ENCODE measurements at regions not wholly inside any gene's neighbourhood (a gene's known extent, or its start where the extent isn't known, plus 50 kb on each side); places are given as distances from the start of the nearest gene placed in this dataset.

DNA sequence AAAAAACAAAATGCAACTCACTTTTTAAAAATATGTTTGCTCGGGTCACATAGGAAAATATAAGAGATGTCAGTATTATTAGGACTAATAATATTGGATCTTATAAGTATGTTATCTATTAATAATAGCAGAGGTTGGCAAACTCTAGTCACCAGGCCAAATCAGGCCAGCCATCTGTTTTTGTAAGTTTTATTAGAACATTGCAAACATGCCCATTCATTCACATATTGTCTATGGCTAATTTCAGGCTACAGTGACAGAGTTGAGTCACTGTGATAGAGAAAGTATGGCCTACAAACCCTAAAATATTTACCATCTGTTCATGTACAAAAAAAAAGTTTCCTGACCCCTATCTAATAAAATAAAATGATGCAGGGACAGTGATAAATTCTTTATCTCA, 97.7 kb upstream of the CDH6 start:
- H3K27me3 ChIP-seq (ENCODE audit: low read length) = no peaks in the 10 kb centered on the region
- no peaks in the 10 kb centered on the region for H3K9me2 ChIP-seq (replicated peaks; ENCODE audit: insufficient read depth, low read length)
- no peaks in the 10 kb centered on the region for H3K9me3 ChIP-seq (ENCODE audit: low read length)
- no peak overlapping the region for H3K27ac ChIP-seq (ENCODE audit: low read length)
- no peak overlapping the region for H3K4me2 ChIP-seq (ENCODE audit: low read depth, low read length, poor library complexity, severe bottlenecking)
- no peak overlapping the region for H2AFZ ChIP-seq (ENCODE audit: low read length)
- H3K79me2 ChIP-seq (ENCODE audit: low read length) = no peaks in the 10 kb centered on the region
- no peak for DNase-seq
- no peak overlapping the region for H3K4me3 ChIP-seq (ENCODE audit: low read length)
- H3K4me1 ChIP-seq (ENCODE audit: low read length) = no peaks in the 10 kb centered on the region
- no peak overlapping the region for H3K9ac ChIP-seq (ENCODE audit: low read length)
- H3K36me3 ChIP-seq (ENCODE audit: insufficient read depth, low read length) = no peaks in the 10 kb centered on the region
- H4K20me1 ChIP-seq (ENCODE audit: insufficient read depth, low read depth, low read length) = no peaks in the 10 kb centered on the region

GRCh38 chr5:31091501-31091900, 102.0 kb upstream of the CDH6 start:
- Histone ChIP-seq H3K27ac (ENCODE audit: low read length) (no peak overlapping the region), H3K4me1 (ENCODE audit: low read length) (no peaks in the 10 kb centered on the region), H3K4me2 (ENCODE audit: low read depth, low read length, poor library complexity, severe bottlenecking) (no peak overlapping the region), H4K20me1 (ENCODE audit: insufficient read depth, low read depth, low read length) (no peaks in the 10 kb centered on the region), H3K9me2 (replicated peaks; ENCODE audit: insufficient read depth, low read length) (no peaks in the 10 kb centered on the region), H2AFZ (ENCODE audit: low read length) (no peak overlapping the region), H3K4me3 (ENCODE audit: low read length) (no peak overlapping the region), H3K79me2 (ENCODE audit: low read length) (no peaks in the 10 kb centered on the region), H3K9ac (ENCODE audit: low read length) (no peak overlapping the region), H3K27me3 (ENCODE audit: low read length) (no peaks in the 10 kb centered on the region), H3K36me3 (ENCODE audit: insufficient read depth, low read length) (no peaks in the 10 kb centered on the region), H3K9me3 (ENCODE audit: low read length) (no peaks in the 10 kb centered on the region)
- DNase-seq = no peak

DNA sequence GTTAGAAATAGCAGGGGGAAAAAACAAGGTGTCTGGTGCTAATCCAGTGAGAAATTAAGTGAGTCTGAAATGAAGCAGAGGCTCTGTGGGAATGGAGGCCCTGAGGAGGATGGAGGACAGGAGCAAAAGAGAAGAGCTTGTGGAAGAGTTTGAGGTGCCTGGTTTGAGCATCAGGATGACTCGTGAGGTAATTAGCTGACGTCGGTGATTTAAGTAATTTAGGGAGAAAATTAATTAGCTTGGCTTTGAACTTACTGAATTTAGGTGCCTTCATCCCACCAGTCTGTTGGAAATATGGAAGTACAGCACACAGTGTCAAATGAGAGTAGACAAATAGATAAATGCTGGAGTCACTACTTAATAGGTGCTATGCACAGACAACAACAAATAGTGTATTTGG, 103.0 kb upstream of the CDH6 start:
- no peaks in the 10 kb centered on the region for H3K36me3 ChIP-seq (ENCODE audit: insufficient read depth, low read length)
- H3K4me2 ChIP-seq (ENCODE audit: low read depth, low read length, poor library complexity, severe bottlenecking) = no peak overlapping the region
- H4K20me1 ChIP-seq (ENCODE audit: insufficient read depth, low read depth, low read length) = no peaks in the 10 kb centered on the region
- no peaks in the 10 kb centered on the region for H3K4me1 ChIP-seq (ENCODE audit: low read length)
- H3K9me3 ChIP-seq (ENCODE audit: low read length) = no peaks in the 10 kb centered on the region
- no peaks in the 10 kb centered on the region for H3K27me3 ChIP-seq (ENCODE audit: low read length)
- H2AFZ ChIP-seq (ENCODE audit: low read length) = no peak overlapping the region
- no peak for DNase-seq
- no peak overlapping the region for H3K9ac ChIP-seq (ENCODE audit: low read length)
- no peaks in the 10 kb centered on the region for H3K79me2 ChIP-seq (ENCODE audit: low read length)
- H3K27ac ChIP-seq (ENCODE audit: low read length) = no peak overlapping the region
- no peak overlapping the region for H3K4me3 ChIP-seq (ENCODE audit: low read length)
- no peaks in the 10 kb centered on the region for H3K9me2 ChIP-seq (replicated peaks; ENCODE audit: insufficient read depth, low read length)

DNA sequence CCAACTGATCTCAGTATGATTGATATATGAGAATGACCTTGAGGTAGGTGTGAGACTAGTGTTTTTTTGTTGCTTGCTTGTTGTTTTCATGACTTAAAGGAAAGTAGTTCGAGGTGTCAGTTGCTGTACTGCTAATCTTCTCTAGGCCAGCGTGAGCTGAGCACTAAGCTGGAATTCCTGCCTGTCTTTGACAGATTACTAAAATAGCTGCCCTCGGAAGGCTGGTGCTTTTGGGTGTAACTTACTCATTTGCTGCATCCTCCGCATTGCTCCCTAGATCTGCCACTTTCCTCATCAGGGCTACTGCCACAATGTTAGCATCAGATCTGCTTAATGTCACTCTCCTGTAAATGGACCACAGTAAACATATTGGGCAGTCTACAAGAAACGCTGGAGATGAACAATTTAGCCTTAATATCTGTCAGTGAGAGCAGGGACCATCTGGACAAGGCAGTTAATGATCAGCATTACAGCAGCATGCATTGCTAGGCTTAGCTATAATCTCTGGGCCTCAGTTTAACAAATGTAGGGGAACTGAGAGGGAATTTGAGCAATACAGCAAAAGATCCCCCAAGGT, 106.6 kb upstream of the CDH6 start:
- no peak for DNase-seq
- H4K20me1 ChIP-seq (ENCODE audit: insufficient read depth, low read depth, low read length) = no peaks in the 10 kb centered on the region
- H3K9me2 ChIP-seq (replicated peaks; ENCODE audit: insufficient read depth, low read length) = no peaks in the 10 kb centered on the region
- H3K79me2 ChIP-seq (ENCODE audit: low read length) = no peaks in the 10 kb centered on the region
- no peak overlapping the region for H3K4me3 ChIP-seq (ENCODE audit: low read length)
- no peaks in the 10 kb centered on the region for H3K4me1 ChIP-seq (ENCODE audit: low read length)
- H3K27me3 ChIP-seq (ENCODE audit: low read length) = no peaks in the 10 kb centered on the region
- no peak overlapping the region for H3K27ac ChIP-seq (ENCODE audit: low read length)
- H3K9me3 ChIP-seq (ENCODE audit: low read length) = no peaks in the 10 kb centered on the region
- H3K9ac ChIP-seq (ENCODE audit: low read length) = no peak overlapping the region
- H3K4me2 ChIP-seq (ENCODE audit: low read depth, low read length, poor library complexity, severe bottlenecking) = no peak overlapping the region
- no peaks in the 10 kb centered on the region for H3K36me3 ChIP-seq (ENCODE audit: insufficient read depth, low read length)
- no peak overlapping the region for H2AFZ ChIP-seq (ENCODE audit: low read length)

GRCh38 chr5:31084871-31085270, 108.6 kb upstream of the CDH6 start:
- Histone ChIP-seq H3K4me2 (ENCODE audit: low read depth, low read length, poor library complexity, severe bottlenecking) (no peak overlapping the region), H2AFZ (ENCODE audit: low read length) (no peak overlapping the region), H3K27ac (ENCODE audit: low read length) (no peak overlapping the region), H3K9me3 (ENCODE audit: low read length) (no peaks in the 10 kb centered on the region), H3K79me2 (ENCODE audit: low read length) (no peaks in the 10 kb centered on the region), H3K4me1 (ENCODE audit: low read length) (no peaks in the 10 kb centered on the region), H3K27me3 (ENCODE audit: low read length) (no peaks in the 10 kb centered on the region), H3K9ac (ENCODE audit: low read length) (no peak overlapping the region), H3K9me2 (replicated peaks; ENCODE audit: insufficient read depth, low read length) (no peaks in the 10 kb centered on the region), H4K20me1 (ENCODE audit: insufficient read depth, low read depth, low read length) (no peaks in the 10 kb centered on the region), H3K4me3 (ENCODE audit: low read length) (no peak overlapping the region), H3K36me3 (ENCODE audit: insufficient read depth, low read length) (no peaks in the 10 kb centered on the region)
- no peak for DNase-seq

DNA sequence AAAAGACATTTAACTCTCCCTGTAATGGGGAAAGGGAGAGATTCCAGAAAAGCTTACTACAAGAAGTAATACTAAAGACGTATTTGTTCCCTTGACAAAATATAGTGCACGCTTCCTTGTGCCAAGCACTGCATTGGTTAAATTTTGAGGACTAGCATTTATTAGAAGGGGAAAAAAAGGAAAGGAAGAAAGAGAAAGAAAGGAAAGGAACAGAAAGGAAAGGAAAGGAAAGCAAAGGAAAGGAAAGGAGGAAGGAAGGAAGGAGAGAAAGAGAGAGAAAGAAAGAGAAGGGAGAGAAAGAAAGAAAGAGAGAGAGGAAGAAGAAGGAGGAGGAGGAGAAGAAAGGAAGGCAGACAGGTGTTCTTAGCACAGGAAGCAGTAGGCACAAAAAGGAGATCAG, 110.1 kb upstream of the CDH6 start:
- H3K27ac ChIP-seq (ENCODE audit: low read length) = no peak overlapping the region
- no peak for DNase-seq
- H3K4me1 ChIP-seq (ENCODE audit: low read length) = no peaks in the 10 kb centered on the region
- H3K36me3 ChIP-seq (ENCODE audit: insufficient read depth, low read length) = no peaks in the 10 kb centered on the region
- no peak overlapping the region for H2AFZ ChIP-seq (ENCODE audit: low read length)
- H3K4me3 ChIP-seq (ENCODE audit: low read length) = no peak overlapping the region
- H3K9ac ChIP-seq (ENCODE audit: low read length) = no peak overlapping the region
- no peak overlapping the region for H3K4me2 ChIP-seq (ENCODE audit: low read depth, low read length, poor library complexity, severe bottlenecking)
- H3K9me3 ChIP-seq (ENCODE audit: low read length) = no peaks in the 10 kb centered on the region
- H3K9me2 ChIP-seq (replicated peaks; ENCODE audit: insufficient read depth, low read length) = no peaks in the 10 kb centered on the region
- no peaks in the 10 kb centered on the region for H4K20me1 ChIP-seq (ENCODE audit: insufficient read depth, low read depth, low read length)
- H3K27me3 ChIP-seq (ENCODE audit: low read length) = no peaks in the 10 kb centered on the region
- no peaks in the 10 kb centered on the region for H3K79me2 ChIP-seq (ENCODE audit: low read length)

GRCh38 chr5:31079668-31080067, 113.8 kb upstream of the CDH6 start:
- Histone ChIP-seq H3K4me1 (ENCODE audit: low read length) (no peaks in the 10 kb centered on the region), H3K9me2 (replicated peaks; ENCODE audit: insufficient read depth, low read length) (no peaks in the 10 kb centered on the region), H3K4me3 (ENCODE audit: low read length) (no peak overlapping the region), H2AFZ (ENCODE audit: low read length) (no peak overlapping the region), H3K79me2 (ENCODE audit: low read length) (no peaks in the 10 kb centered on the region), H3K4me2 (ENCODE audit: low read depth, low read length, poor library complexity, severe bottlenecking) (no peak overlapping the region), H3K9ac (ENCODE audit: low read length) (no peak overlapping the region), H3K27ac (ENCODE audit: low read length) (no peak overlapping the region), H4K20me1 (ENCODE audit: insufficient read depth, low read depth, low read length) (no peaks in the 10 kb centered on the region), H3K27me3 (ENCODE audit: low read length) (no peaks in the 10 kb centered on the region), H3K36me3 (ENCODE audit: insufficient read depth, low read length) (no peaks in the 10 kb centered on the region), H3K9me3 (ENCODE audit: low read length) (no peaks in the 10 kb centered on the region)
- no peak for DNase-seq

- Histone ChIP-seq H3K4me3 (ENCODE audit: low read length) (no peak overlapping the region), H3K4me1 (ENCODE audit: low read length) (no peaks in the 10 kb centered on the region), H3K27me3 (ENCODE audit: low read length) (no peaks in the 10 kb centered on the region), H3K9me2 (replicated peaks; ENCODE audit: insufficient read depth, low read length) (no peaks in the 10 kb centered on the region), H3K36me3 (ENCODE audit: insufficient read depth, low read length) (no peaks in the 10 kb centered on the region), H3K9me3 (ENCODE audit: low read length) (no peaks in the 10 kb centered on the region), H2AFZ (ENCODE audit: low read length) (no peak overlapping the region), H3K9ac (ENCODE audit: low read length) (no peak overlapping the region), H3K27ac (ENCODE audit: low read length) (no peak overlapping the region), H3K4me2 (ENCODE audit: low read depth, low read length, poor library complexity, severe bottlenecking) (no peak overlapping the region), H4K20me1 (ENCODE audit: insufficient read depth, low read depth, low read length) (no peaks in the 10 kb centered on the region), H3K79me2 (ENCODE audit: low read length) (no peaks in the 10 kb centered on the region)
- no peak for DNase-seq
These were observed 114.5 kb upstream of the CDH6 start for GRCh38 chr5:31078956-31079355.

- Histone ChIP-seq H3K79me2 (ENCODE audit: low read length) (no peaks in the 10 kb centered on the region), H3K9me3 (ENCODE audit: low read length) (no peaks in the 10 kb centered on the region), H3K4me3 (ENCODE audit: low read length) (no peak overlapping the region), H3K36me3 (ENCODE audit: insufficient read depth, low read length) (no peaks in the 10 kb centered on the region), H4K20me1 (ENCODE audit: insufficient read depth, low read depth, low read length) (no peaks in the 10 kb centered on the region), H3K27me3 (ENCODE audit: low read length) (no peaks in the 10 kb centered on the region), H3K9ac (ENCODE audit: low read length) (no peak overlapping the region), H3K4me1 (ENCODE audit: low read length) (no peaks in the 10 kb centered on the region), H3K9me2 (replicated peaks; ENCODE audit: insufficient read depth, low read length) (no peaks in the 10 kb centered on the region), H2AFZ (ENCODE audit: low read length) (no peak overlapping the region), H3K4me2 (ENCODE audit: low read depth, low read length, poor library complexity, severe bottlenecking) (no peak overlapping the region), H3K27ac (ENCODE audit: low read length) (no peak overlapping the region)
- no peak for DNase-seq
These were observed 117.5 kb upstream of the CDH6 start for GRCh38 chr5:31075981-31076380.

All from Karpas-422 (cell line).